GM19397 (cell line): ENCODE measurements at regions not wholly inside any gene's neighbourhood (a gene's known extent, or its start where the extent isn't known, plus 50 kb on each side); places are given as distances from the start of the nearest gene placed in this dataset.
"Not testable (repeated sequence)": the region's sequence is repeated elsewhere in the genome, so short reads cannot be mapped to it uniquely, and the experiment has no call there.

Experiments used
- ATAC-seq: cut with Tn5 transposase; IDR thresholded peaks from one replicate; pipeline ENCODE4 v1.9.1; 2021; ENCODE audit warnings: mild to moderate bottlenecking, moderate library complexity; ENCODE audit not compliant: unreplicated experiment

DNA sequence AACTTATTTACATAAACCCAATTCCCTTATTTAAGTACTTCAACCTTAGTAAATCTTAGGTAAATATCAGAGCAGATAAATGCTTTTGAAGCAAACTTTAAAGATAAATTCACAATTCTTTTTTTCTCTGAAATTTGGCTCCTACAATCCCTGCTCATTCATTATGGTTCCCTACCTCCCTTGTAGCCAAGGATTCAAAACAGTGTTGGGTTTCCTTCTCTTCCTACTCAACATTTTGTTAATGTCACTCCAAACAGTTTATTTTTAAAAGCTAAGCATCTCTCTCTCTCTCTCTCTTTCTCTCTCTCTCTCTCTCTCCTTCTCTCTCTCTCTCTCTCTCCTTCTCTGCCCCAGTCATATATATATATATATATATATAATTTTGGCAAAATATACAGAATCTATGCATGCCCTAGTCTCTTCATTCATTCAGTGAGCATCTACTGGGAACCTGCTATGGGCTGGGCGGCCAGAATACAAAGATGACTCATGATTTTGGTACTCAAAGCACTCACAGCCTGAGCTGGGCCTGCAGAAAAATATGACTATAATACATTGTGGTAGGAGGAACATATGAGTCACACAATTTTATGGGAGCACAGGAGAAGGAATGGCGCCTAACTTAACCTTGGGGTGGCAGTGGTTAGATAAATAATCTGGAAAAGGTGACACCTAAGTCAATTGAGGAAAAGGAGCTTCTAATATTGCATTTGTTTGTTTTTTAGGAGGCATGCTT lies 123.7 kb upstream of the DHRS4 start:
- no peak for ATAC-seq

DNA sequence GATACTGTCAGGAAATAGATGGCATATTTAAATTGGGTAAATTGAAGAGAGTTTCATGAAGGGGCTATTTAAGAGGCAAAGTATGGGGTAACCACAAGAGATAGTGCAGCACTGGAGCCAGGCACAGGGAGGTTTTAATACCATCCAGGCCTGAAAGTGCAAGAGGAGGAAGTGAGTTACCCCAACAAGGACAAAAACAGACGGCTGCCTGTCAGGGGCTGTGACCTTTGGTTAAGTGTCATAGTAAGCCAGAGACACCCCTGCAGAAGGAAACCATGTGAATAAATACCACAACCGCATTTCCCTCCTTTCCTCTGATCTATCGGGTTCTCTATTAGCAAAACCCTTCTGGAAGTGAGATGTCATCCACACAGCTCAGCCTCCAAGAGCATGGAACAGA lies 122.0 kb upstream of the DHRS4 start:
- ATAC-seq: no peak

DNA sequence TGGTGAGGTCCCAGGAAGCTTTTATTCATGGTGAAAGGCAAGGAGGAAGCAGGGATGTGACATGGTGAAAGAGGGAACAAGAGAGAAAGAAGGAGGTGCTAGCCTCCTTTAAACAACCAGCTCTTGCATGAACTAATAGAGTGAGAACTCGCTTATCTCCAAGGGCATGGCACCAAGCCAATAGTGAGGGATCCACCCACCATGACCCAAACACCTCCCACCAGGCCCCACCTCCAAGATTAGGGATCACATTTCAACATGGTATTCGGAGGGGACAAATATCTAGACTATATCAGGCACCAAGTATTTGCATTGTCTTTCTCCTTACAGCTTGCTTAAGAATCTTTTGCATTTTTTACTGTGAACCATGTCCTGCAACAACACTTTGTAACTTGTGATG lies 91.9 kb upstream of the DHRS4 start:
- ATAC-seq: no peak

DNA sequence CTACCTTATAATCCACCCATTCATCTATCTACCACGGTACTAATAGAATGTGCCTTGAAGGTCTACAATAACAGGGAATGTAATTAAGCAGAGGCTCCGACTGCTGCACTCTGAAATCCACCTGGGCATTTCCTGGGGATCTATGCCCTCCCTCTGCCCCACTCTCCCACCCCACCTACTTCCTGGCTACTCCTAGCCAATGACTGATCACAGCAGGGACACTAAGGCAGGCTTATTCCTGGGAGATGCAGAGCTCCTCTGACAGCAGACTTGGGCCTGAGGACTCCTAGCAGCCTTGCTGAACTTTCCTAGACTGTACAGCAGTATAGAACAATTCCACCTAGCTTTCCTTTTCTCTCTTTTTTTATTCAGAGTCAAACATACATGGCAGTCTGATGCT lies 91.1 kb upstream of the DHRS4 start:
- no peak for ATAC-seq

DNA sequence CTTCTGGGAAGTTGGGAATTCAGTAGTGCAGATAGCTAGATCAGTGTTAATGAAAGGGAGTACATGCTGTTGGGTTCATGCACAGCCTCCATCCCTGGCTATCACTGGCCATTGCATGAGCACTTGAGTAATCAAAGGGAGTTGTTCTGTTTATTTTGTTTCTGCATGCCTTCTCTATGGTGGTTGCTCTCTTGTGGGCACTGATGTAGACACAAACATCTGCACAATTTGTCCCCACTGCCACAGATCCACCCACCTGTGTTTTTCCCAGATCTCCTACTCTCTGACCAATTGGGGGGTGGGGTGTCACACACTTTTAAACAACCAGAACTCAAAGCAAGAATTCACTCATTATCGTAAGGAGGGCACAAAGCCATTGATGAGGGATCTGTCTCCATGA lies 89.7 kb upstream of the DHRS4 start:
- no peak for ATAC-seq

DNA sequence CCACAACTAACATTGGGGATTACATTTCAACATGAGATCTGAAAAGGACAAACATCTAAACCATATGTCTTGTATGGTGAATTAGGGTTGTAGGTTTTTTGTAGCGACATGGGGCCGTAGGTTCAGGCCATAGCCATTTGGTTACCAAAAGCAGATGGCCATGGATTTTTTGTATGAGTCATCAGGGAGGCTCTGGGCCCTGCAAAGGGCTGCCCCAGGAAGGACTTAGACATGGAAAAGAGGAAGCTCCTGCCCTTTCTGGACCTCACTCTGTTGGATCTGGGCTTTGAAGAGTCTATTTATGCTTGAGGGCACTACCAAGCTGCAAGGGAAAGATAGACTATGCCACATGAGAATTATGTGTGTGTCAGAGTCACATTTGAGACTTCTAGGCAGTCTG lies 89.3 kb upstream of the DHRS4 start:
- no peak for ATAC-seq

DNA sequence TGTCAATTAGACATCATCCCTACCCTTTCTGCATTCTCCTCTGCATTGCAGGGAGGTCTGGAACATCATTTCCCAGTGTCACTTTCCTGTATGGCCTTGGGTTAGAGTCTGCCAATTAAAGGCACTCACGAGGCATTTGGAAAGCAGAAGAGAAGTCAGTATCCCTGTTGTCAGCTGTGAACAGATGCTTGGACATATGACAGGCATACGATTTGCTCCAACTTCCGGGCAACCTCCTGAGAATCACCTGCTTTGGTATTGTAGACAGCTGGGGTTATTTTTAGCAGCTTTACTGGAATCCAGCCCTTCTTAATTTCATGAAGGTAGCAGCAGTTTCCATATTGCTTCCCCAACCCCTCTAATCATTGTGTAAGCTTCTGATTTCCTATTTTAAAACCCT lies 88.7 kb upstream of the DHRS4 start:
- no peak for ATAC-seq

DNA sequence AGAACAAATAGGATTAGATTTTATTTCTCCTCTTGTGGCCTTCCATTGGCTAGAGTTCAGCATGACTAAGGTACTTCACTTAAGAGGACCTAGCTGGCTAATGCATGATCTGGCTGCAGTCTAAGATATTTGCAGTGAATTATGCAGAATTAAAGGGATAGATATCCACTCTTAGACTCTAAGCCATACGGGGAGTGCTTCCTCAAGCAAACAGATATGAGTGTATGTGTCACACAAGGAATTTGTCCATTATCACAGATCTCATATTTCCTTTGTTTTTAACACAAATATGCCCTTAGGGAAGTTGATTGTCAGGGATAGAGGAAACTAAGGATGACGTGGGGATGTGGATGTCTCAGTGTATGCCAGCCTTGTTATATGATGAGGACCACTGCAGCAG lies 88.1 kb upstream of the DHRS4 start:
- ATAC-seq: no peak

DNA sequence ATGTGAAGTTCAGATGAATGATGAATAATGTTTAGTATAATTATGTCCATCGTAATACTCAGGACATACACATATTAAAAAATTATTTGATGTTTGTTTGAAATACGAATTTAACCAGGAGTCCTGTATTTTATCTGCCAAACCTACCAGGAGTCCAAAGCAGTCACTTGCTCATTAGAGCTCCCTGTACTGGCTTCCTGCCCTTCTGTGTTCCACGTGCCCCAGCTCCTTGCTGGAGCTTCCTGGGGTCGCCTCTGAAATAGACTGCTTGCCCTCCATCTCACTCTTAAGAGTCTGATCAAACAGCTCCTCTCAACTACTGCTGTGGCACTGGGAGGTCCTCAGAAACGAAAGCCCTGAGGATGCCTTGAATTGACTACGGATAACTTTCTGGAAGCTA lies 87.3 kb upstream of the DHRS4 start:
- ATAC-seq: no peak

DNA sequence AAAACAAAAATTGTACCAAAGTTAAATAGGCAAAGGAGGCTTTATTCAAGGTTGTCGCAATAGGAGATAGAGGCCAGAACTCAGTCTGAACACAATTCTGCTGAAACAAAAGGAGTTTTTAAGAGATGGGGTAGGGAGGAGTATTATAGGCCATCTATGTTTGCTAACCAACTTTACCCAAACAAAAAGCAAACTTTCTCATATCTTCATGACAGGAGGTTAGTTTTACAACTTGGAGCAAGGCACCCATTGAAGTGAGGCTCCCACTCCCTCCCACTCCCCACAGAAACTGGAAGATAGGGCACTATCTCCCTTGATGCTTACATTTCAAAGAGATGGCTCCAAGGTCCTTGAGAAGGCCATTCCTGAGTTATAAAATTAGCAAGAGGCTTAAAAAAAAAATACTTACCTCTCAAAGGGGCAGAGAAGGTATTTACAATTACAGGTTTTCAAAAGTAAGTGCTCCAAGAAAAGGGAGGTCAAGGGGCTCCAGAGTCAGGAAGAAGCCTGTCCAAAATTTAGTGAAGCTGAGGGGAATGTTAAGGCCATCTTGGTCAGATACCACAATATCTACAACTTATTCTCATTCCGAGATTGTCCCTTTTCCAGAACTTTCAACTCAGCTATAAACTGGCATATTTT lies 84.4 kb upstream of the DHRS4 start:
- no peak for ATAC-seq

DNA sequence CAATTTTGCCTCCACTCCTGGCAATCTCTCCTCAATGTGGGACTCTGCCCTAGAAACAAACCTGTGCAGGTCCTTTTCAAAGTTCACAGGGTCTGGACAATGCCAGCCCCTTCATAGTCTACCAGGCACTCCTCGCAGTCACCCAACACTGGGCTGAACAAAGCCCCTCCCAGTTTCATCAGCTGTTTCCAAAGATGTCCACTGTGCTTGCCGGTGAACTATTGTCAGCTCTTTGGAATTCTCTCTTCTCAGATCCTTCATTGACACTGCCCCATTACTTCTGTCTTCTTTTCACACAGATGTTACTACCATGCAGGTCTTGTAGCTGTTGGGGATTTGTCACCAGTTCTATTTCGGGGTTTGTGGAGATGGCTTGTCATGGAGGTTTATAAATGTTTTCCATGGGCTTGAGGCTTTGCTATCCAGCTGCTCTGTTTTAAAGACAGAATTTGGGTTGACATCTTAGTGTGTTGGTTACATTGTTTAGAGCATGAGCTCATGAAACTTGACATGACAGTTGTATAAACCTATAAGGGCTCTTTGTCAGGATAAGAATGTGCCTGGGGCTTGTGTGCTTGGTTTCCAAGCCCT lies 77.3 kb upstream of the DHRS4 start:
- ATAC-seq: no peak

DNA sequence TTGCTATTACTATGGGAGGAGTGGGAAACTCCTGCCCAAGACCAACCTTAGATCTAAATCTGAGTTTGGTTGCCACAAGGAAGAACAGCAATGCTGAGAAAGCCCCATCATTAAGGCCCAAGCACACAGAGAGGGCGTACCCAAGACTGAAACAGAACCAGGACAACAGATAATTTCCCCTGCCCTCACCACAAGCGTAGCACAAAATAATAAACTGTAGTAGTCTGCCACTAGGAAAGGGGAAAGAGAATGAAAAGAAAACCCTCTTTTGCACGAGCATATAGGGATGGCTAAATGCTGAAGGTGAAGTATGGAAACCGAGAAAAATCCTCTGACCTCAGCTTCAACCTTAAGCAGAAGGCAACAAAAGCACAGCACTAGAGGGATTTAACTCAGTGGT lies 76.5 kb upstream of the DHRS4 start:
- peak; percentile 46 for ATAC-seq

DNA sequence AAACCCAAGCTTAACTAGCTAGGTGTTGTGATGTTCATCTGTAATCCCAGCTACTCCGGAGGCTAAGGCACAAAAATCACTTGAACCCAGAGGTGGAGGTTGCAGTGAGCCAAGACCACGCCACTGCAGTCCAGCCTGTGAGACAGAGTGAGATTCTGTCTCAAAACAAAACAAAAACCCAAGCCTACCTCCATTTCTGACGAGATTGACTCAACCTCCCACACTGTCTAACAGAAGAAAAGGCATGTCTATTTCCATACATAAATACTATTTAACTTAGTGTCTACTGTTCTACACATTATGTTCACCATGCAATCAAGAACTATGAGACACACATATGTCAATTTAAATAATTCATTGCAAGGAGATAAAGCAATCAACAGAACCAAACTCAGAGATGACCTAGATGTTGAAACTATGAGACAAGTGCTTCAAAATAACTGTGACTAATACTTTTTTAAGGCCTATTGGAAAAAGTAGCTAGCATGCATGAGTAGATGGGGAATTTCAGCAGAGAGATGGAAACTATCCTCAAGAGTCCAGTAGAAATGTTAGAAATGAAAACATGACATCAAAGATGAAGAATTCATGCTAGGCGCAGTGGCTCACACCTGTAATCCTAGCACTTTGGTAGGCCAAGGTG lies 75.9 kb upstream of the DHRS4 start:
- ATAC-seq: peak; percentile 52

DNA sequence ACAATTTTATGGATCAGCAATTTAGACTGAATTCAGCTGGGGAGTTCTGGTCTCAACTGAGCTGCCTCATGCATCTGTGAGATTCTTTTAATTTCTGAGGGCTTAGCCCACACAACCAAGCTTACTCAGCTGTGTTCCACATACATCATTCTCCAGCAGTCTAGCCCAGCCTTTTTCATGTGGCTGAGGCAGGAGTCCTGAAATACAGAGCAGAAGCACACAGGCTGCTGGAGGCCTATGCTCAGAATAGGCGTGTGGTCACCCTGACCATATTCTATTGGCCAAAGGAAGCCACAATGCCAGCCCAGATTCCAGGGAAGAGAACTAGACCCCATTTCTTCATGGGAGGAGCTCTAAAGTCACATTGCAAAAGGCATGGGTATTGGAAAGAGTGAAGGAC lies 72.3 kb upstream of the DHRS4 start:
- no peak for ATAC-seq

DNA sequence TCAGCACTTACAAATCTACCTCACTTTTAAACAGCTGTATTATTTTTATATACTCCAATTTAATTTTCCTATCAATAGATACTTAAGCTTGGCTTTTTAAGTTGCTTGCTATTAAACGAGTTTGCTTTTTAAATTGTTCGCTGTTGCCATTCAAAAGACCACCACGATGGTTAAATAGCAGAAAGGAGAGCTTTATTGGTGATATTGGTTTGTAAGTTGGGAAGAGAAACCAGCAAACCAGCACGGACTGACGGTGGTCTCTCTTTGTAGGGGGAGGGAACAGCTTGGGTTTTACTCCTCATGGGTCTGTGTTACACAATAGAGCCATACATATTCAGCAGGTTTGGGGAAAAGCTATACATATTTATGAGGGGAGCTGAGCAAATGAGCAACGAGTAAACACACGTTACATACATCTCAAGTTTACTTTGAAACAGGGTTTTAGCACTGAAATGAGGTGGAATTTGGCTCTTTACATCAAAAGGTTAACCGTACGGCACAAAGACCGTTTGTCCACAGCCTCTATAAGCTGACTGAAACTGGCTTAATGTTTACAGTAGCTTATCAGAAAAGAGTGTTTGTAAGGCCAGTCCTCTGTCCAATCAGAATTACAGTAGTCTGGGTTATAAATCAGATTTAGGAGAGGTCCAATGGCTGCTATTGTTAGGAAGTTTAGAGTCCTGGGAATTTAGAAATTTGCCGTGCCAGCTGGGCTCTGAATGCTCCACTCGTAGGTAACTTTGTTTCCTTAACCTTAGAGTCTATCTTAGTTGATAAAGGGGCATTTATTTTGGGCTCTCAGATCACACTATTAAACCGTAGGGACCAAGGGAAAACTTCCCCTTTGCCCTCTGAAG lies 69.7 kb upstream of the DHRS4 start:
- ATAC-seq: no peak

DNA sequence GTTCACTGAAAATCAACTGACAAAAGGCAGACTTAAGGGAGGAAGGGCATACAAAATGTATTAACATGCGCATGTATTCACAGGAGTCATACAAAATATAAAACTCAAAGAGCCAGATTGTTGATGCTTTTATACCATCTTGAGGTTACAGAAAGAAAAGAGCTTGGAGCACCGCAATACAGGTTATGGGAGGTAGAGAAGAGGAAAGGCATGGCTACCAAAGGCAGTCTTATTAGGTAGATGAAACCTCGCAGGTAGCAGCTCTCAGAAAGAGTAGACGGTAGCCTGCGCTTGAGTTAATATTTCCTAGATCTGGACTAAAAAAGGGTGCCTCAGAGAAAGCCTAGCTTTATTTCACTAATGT lies 69.0 kb upstream of the DHRS4 start:
- no peak for ATAC-seq

DNA sequence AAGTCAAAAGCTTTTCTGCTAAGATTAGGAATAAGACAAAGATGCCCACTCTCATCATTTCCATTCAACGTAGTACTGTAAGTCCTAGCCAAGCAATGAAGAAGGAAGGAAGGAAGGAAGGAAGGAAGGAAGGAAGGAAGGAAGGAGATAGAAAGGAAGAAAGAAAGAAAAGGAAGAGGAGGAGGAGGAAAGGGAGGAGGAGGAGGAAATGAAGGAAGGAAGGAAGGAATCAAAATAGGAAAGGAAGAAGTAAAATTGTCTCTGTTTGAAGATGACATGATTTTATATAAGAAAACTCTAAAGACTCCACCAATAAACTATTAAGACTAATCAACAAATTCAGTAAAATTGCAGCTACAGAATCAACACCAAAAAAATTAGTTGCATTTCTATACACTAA lies 66.0 kb upstream of the DHRS4 start:
- ATAC-seq: no peak

DNA sequence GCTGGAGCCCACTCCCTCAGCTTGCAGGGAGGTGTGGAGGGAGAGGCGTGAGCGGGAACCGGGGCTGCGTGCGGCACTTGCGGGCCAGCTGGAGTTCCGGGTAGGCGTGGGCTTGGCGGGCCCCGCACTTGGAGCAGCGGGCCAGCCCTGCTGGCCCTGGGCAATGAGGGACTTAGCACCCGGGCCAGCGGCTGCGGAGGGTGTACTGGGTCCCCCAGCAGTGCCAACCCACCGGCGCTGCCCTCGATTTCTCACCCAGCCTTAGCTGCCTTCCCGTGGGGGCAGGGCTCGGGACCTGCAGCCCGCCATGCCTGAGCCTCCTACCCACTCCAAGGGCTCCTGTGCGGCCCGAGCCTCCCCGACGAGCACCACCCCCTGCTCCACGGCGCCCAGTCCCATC lies 61.9 kb upstream of the DHRS4 start:
- not testable (repeated sequence) for ATAC-seq

DNA sequence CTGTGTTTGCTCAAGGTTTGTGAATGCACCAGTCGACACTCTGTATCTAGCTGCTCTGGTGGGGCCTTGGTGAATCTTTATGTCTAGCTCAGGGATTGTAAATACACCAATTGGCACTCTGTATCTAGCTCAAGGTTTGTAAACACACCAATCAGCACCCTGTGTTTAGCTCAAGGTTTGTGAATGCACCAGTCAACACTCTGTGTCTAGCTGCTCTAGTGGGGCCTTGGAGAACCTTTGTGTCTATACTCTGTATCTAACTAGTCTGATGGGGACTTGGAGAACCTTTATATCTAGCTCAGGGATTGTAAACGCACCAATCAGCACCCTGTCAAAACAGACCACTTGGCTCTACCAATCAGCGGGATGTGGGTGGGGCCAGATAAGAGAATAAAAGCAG lies 61.3 kb upstream of the DHRS4 start:
- not testable (repeated sequence) for ATAC-seq

DNA sequence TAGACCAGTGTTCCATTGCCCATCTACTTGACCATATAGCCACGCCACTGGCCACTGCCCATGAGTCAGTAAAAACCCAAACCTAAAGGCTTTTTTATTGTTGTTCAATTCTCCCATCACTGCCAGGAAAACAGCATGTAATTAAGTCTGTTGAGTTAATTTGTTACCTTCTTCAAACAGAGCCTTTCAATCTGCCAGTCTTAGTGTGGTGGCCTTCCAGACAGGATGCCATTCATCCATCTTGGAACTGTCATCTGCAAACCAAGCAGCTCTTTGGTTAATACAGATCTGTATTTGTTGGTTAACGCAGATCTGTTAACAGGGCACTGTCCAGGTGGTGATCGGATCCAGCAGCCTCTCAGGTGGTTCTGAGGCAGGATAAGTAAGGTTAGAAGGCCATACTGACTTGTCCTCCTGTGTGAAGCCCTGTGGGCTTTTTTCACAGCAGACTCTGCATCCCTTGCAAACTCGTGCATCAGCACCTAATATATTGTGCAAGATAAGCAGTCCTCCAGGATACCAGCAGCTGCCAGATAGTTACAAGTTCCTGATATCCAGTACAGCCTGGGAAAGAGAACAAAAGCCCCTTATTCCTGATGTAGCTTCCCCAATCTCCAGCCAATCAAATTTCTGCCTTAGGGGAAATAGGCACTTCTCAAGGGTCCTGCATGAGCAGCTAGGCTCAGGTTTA lies 59.1 kb upstream of the DHRS4 start:
- no peak for ATAC-seq

DNA sequence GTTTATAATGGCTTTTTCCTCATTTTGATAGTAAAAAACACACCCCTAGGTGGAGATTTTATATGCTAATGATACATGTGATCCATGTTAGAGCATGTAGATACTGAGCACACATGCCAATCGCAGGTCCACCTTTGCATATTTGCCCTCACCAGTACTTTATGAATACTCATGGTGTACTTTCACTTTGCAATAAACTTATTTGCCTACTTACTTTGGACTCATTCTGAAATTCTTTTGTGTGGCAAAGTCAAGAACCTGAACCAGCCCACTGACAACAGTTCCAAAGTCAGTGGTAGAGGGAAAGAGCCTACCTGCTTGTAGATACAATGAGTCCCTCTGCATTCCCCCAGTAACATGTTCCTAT lies 58.5 kb upstream of the DHRS4 start:
- ATAC-seq: no peak
